ENCODE measurements at regions not wholly inside any gene's neighbourhood (a gene's known extent, or its start where the extent isn't known, plus 50 kb on each side); places are given as distances from the start of the nearest gene placed in this dataset.
A peak's percentile ranks its signal among the peaks of the same experiment; 100 is the strongest.

DNA sequence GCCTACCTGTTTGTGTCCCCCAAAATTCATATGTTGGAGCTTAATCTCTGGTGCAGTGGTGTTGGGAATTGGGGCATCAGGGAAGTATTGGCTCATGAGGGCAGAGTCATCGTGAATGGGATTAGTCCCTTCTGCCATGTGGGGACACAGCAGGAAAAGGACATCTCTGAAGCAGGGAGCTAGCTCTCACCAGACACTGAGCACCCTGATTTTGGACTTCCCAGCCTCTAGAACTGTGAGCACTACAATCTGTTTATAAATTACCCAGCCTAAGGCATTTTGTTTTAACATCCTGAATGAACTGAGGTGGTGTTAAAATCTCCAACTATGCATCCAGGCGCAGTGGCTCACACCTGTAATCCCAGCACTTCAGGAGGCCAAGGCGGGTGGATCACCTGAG, 206.0 kb downstream of the SEC14L1 start:
- H3K4me3 Mint-ChIP-seq (ENCODE audit: unreplicated experiment), result no peak overlapping the region
- peaks cover 9% of the 10 kb centered on the region for H3K9me3 Mint-ChIP-seq (ENCODE audit: unreplicated experiment)
- peaks cover 45% of the 10 kb centered on the region for H3K4me1 Mint-ChIP-seq (ENCODE audit: unreplicated experiment)
- no peak overlapping the region for H3K27ac Mint-ChIP-seq (ENCODE audit: unreplicated experiment)
- no peaks in the 10 kb centered on the region for H3K27me3 Mint-ChIP-seq (ENCODE audit: unreplicated experiment)
- H3K36me3 Mint-ChIP-seq (ENCODE audit: unreplicated experiment), result peaks cover 11% of the 10 kb centered on the region
- DNase-seq (ENCODE audit: extremely low spot score, unreplicated experiment), result peak; percentile 15
- TF ChIP-seq, protein P1, sequence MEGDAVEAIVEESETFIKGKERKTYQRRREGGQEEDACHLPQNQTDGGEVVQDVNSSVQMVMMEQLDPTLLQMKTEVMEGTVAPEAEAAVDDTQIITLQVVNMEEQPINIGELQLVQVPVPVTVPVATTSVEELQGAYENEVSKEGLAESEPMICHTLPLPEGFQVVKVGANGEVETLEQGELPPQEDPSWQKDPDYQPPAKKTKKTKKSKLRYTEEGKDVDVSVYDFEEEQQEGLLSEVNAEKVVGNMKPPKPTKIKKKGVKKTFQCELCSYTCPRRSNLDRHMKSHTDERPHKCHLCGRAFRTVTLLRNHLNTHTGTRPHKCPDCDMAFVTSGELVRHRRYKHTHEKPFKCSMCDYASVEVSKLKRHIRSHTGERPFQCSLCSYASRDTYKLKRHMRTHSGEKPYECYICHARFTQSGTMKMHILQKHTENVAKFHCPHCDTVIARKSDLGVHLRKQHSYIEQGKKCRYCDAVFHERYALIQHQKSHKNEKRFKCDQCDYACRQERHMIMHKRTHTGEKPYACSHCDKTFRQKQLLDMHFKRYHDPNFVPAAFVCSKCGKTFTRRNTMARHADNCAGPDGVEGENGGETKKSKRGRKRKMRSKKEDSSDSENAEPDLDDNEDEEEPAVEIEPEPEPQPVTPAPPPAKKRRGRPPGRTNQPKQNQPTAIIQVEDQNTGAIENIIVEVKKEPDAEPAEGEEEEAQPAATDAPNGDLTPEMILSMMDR (IDR thresholded peaks at IDR 0.05), result no peak

- peaks cover 11% of the 10 kb centered on the region for H3K36me3 Mint-ChIP-seq (ENCODE audit: unreplicated experiment)
- no peak overlapping the region for H3K4me3 Mint-ChIP-seq (ENCODE audit: unreplicated experiment)
- TF ChIP-seq, protein P1 (IDR thresholded peaks at IDR 0.05), result no peak
- H3K27ac Mint-ChIP-seq (ENCODE audit: unreplicated experiment), result no peak overlapping the region
- no peak for DNase-seq (ENCODE audit: extremely low spot score, unreplicated experiment)
- peaks cover 9% of the 10 kb centered on the region for H3K9me3 Mint-ChIP-seq (ENCODE audit: unreplicated experiment)
- peaks cover 47% of the 10 kb centered on the region for H3K4me1 Mint-ChIP-seq (ENCODE audit: unreplicated experiment)
- no peaks in the 10 kb centered on the region for H3K27me3 Mint-ChIP-seq (ENCODE audit: unreplicated experiment)
Measured at GRCh38 chr17:77347544-77347943, 206.8 kb downstream of the SEC14L1 start.

- Mint-ChIP-seq H3K9me3 (ENCODE audit: unreplicated experiment) (no peaks in the 10 kb centered on the region), H3K4me3 (ENCODE audit: unreplicated experiment) (no peak overlapping the region), H3K27me3 (ENCODE audit: unreplicated experiment) (no peaks in the 10 kb centered on the region), H3K4me1 (ENCODE audit: unreplicated experiment) (peaks cover 53% of the 10 kb centered on the region), H3K27ac (ENCODE audit: unreplicated experiment) (peak overlapping the region; percentile 62), H3K36me3 (ENCODE audit: unreplicated experiment) (peaks cover 2% of the 10 kb centered on the region)
- DNase-seq (ENCODE audit: extremely low spot score, unreplicated experiment), result peak; percentile 46
- TF ChIP-seq, protein P1 (IDR thresholded peaks at IDR 0.05), result no peak
Measured at GRCh38 chr17:77349976-77350830, 209.4 kb downstream of the SEC14L1 start.

GRCh38 chr17:77352441-77352840, 211.7 kb downstream of the SEC14L1 start:
- H3K27ac Mint-ChIP-seq (ENCODE audit: unreplicated experiment), result peak overlapping the region; percentile 31
- TF ChIP-seq, protein P1 (IDR thresholded peaks at IDR 0.05), result no peak
- H3K36me3 Mint-ChIP-seq (ENCODE audit: unreplicated experiment), result no peaks in the 10 kb centered on the region

GRCh38 chr17:77352996-77353395, 212.2 kb downstream of the SEC14L1 start:
- Mint-ChIP-seq H3K9me3 (ENCODE audit: unreplicated experiment) (no peaks in the 10 kb centered on the region), H3K4me1 (ENCODE audit: unreplicated experiment) (peaks cover 48% of the 10 kb centered on the region), H3K27ac (ENCODE audit: unreplicated experiment) (no peak overlapping the region), H3K4me3 (ENCODE audit: unreplicated experiment) (no peak overlapping the region), H3K36me3 (ENCODE audit: unreplicated experiment) (no peaks in the 10 kb centered on the region), H3K27me3 (ENCODE audit: unreplicated experiment) (no peaks in the 10 kb centered on the region)
- TF ChIP-seq, protein P1 (IDR thresholded peaks at IDR 0.05), result no peak
- peak; percentile 53 for DNase-seq (ENCODE audit: extremely low spot score, unreplicated experiment)

More at GRCh38 chr17:77352441-77352840, 211.7 kb downstream of the SEC14L1 start:
- Mint-ChIP-seq H3K9me3 (ENCODE audit: unreplicated experiment) (no peaks in the 10 kb centered on the region), H3K27me3 (ENCODE audit: unreplicated experiment) (no peaks in the 10 kb centered on the region), H3K4me3 (ENCODE audit: unreplicated experiment) (no peak overlapping the region), H3K4me1 (ENCODE audit: unreplicated experiment) (peaks cover 45% of the 10 kb centered on the region)
- DNase-seq (ENCODE audit: extremely low spot score, unreplicated experiment), result peak; percentile 77

Data from osteocyte (in vitro differentiated cells).